OCI-LY1 (cell line): ENCODE measurements at regions not wholly inside any gene's neighbourhood (a gene's known extent, or its start where the extent isn't known, plus 50 kb on each side); places are given as distances from the start of the nearest gene placed in this dataset.
A peak's percentile ranks its signal among the peaks of the same experiment; 100 is the strongest.

Experiments
- H2AFZ ChIP-seq: fragments of 200-600 bp; sonication (generic), shearing (Covaris generic); 2 replicates; pipeline ENCODE4 v1.6.0; 2014; ENCODE audit warnings: antibody characterized with exemption, mild to moderate bottlenecking, low read length
- H3F3A ChIP-seq: fragments of 200-600 bp; sonication (generic), shearing (Covaris generic); 2 replicates; pipeline ENCODE4 v1.6.0; 2014; ENCODE audit warnings: mild to moderate bottlenecking, antibody characterized with exemption, low read length, moderate library complexity; ENCODE audit not compliant: insufficient read depth
- H3K27ac ChIP-seq: fragments of 200-600 bp; sonication (generic); 2 replicates; pipeline ENCODE4 v1.5.1; 2014; ENCODE audit warnings: low read length, mixed run types, mild to moderate bottlenecking, low read depth; ENCODE audit not compliant: poor library complexity, severe bottlenecking
- H3K27me3 ChIP-seq: fragments of 200-600 bp; sonication (generic); 2 replicates; pipeline ENCODE4 v1.6.0; 2014; ENCODE audit warnings: antibody characterized with exemption, mild to moderate bottlenecking, low read length, moderate library complexity; ENCODE audit not compliant: insufficient read depth
- H3K36me3 ChIP-seq: fragments of 200-600 bp; sonication (generic); 2 replicates; pipeline ENCODE4 v1.6.1; 2014; ENCODE audit warnings: mild to moderate bottlenecking, antibody characterized with exemption, low read length, moderate library complexity, mixed read lengths; ENCODE audit not compliant: insufficient read depth
- H3K4me1 ChIP-seq: fragments of 200-600 bp; sonication (generic); 2 replicates; pipeline ENCODE4 v1.5.1; 2014; ENCODE audit warnings: mild to moderate bottlenecking, low read length, moderate library complexity; ENCODE audit not compliant: insufficient read depth, severe bottlenecking
- H3K4me2 ChIP-seq: fragments of 200-600 bp; sonication (generic), shearing (Covaris generic); 2 replicates; pipeline ENCODE4 v1.6.1; 2014; ENCODE audit warnings: low read length
- H3K4me3 ChIP-seq: fragments of 200-600 bp; sonication (generic); 2 replicates; pipeline ENCODE4 v1.5.1; 2014; ENCODE audit warnings: low read length, low read depth, mild to moderate bottlenecking, mixed read lengths; ENCODE audit not compliant: poor library complexity, severe bottlenecking
- H3K79me2 ChIP-seq: fragments of 200-600 bp; shearing (Covaris generic); 2 replicates; pipeline ENCODE4 v1.6.1; 2016; ENCODE audit warnings: mixed run types, low read length, mixed read lengths; ENCODE audit not compliant: insufficient read depth
- H3K9ac ChIP-seq: fragments of 200-600 bp; sonication (generic), shearing (Covaris generic); 2 replicates; pipeline ENCODE4 v1.6.1; 2014; ENCODE audit warnings: mild to moderate bottlenecking, low read length, mixed read lengths
- H3K9me2 ChIP-seq: fragments of 200-600 bp; sonication (generic), shearing (Covaris generic); 2 replicates; pipeline ENCODE4 v1.6.1; 2014; ENCODE audit warnings: low read depth, mild to moderate bottlenecking, low read length, mixed read lengths
- H3K9me3 ChIP-seq: fragments of 200-600 bp; shearing (Covaris generic); 2 replicates; pipeline ENCODE4 v1.6.1; 2014; ENCODE audit warnings: low read length, mixed read lengths
- H4K20me1 ChIP-seq: fragments of 200-600 bp; sonication (generic), shearing (Covaris generic); 2 replicates; pipeline ENCODE4 v1.6.0; 2016; ENCODE audit warnings: mild to moderate bottlenecking, low read length; ENCODE audit not compliant: insufficient read depth
- EZH2 ChIP-seq: fragments of 200-600 bp; sonication (generic), shearing (Covaris generic); IDR thresholded peaks from 2 replicates; pipeline ENCODE4 v1.8.0; 2017; ENCODE audit warnings: borderline replicate concordance, mixed run types, mild to moderate bottlenecking, antibody characterized with exemption, low read length, moderate library complexity, mixed read lengths
- TF ChIP-seq, protein P1 (sequence below): fragments of 200-600 bp; sonication (generic), shearing (Covaris generic); IDR thresholded peaks from 2 replicates; pipeline ENCODE4 v1.5.1; 2017; ENCODE audit warnings: mild to moderate bottlenecking, antibody characterized with exemption, low read length, moderate library complexity, mixed read lengths

DNA sequence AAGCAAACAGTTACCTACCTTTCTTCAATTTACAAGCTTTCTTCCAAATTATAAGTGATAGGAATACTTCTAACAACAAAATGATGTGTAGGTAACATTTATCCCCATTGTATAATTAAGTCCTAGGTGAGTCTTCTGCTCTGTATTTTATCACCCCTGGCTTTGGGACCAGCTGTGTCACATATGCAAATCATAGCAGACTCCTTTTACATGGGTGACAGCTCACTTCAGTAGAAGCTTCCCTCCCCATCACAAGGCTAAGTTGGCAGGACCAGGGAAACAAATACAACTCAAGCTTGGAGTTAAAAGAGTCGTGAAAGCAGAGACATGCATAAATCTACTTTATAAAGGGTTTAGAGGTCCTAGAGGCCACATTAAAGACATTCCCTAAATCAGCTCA is 121.1 kb upstream of the RUNX1 start:
- Histone ChIP-seq H3K9me3 (0 out of 2 replicates have a peak, but pooled peaks cover 2% of the 10 kb centered on the region), H3K4me2 (peak overlapping the region; percentile 40; the same call in 1 of the 2 replicates), H4K20me1 (no peaks in the 10 kb centered on the region), H3K9ac (peak overlapping the region; percentile 3; the same call in 1 of the 2 replicates), H3K9me2 (no peaks in the 10 kb centered on the region), H3K27ac (peak overlapping the region; percentile 42), H3K36me3 (no peaks in the 10 kb centered on the region), H3K79me2 (no peaks in the 10 kb centered on the region), H3K27me3 (no peaks in the 10 kb centered on the region), H3K4me1 (peaks cover 29% of the 10 kb centered on the region), H2AFZ (no peak overlapping the region), H3F3A (no peaks in the 10 kb centered on the region), H3K4me3 (no peak overlapping the region)
- TF ChIP-seq, protein P1, sequence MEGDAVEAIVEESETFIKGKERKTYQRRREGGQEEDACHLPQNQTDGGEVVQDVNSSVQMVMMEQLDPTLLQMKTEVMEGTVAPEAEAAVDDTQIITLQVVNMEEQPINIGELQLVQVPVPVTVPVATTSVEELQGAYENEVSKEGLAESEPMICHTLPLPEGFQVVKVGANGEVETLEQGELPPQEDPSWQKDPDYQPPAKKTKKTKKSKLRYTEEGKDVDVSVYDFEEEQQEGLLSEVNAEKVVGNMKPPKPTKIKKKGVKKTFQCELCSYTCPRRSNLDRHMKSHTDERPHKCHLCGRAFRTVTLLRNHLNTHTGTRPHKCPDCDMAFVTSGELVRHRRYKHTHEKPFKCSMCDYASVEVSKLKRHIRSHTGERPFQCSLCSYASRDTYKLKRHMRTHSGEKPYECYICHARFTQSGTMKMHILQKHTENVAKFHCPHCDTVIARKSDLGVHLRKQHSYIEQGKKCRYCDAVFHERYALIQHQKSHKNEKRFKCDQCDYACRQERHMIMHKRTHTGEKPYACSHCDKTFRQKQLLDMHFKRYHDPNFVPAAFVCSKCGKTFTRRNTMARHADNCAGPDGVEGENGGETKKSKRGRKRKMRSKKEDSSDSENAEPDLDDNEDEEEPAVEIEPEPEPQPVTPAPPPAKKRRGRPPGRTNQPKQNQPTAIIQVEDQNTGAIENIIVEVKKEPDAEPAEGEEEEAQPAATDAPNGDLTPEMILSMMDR: no peak
- TF ChIP-seq EZH2: no peak

DNA sequence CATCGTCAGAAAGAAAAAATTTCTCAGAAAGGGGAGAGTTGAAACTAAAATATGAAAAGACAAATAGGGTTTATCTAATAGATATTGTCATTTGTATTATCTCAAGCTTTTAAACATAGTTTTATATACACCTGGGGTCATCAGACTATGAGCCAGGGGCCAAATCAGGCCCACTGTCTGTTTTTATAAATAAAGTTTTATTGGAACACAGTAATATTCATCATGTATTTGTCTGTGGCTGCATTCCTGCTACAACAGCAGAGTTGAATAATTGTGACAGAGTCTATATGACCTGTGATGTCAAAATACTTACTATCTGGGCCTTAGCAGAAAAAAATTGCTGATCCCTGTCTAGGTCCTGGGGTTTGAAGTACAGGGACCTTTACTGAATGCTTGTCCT is 120.5 kb upstream of the RUNX1 start:
- H3K4me3 ChIP-seq: no peak overlapping the region
- H2AFZ ChIP-seq: no peak overlapping the region
- H3K9me3 ChIP-seq: 0 out of 2 replicates have a peak, but pooled peaks cover 6% of the 10 kb centered on the region
- H3F3A ChIP-seq: no peaks in the 10 kb centered on the region
- H4K20me1 ChIP-seq: no peaks in the 10 kb centered on the region
- H3K36me3 ChIP-seq: no peaks in the 10 kb centered on the region
- peaks cover 29% of the 10 kb centered on the region for H3K4me1 ChIP-seq
- H3K4me2 ChIP-seq: no peak overlapping the region
- H3K9me2 ChIP-seq: no peaks in the 10 kb centered on the region
- H3K79me2 ChIP-seq: no peaks in the 10 kb centered on the region
- H3K27me3 ChIP-seq: no peaks in the 10 kb centered on the region
- no peak overlapping the region for H3K9ac ChIP-seq
- TF ChIP-seq, protein P1: no peak
- TF ChIP-seq EZH2: no peak
- peak overlapping the region; percentile 42 for H3K27ac ChIP-seq

DNA sequence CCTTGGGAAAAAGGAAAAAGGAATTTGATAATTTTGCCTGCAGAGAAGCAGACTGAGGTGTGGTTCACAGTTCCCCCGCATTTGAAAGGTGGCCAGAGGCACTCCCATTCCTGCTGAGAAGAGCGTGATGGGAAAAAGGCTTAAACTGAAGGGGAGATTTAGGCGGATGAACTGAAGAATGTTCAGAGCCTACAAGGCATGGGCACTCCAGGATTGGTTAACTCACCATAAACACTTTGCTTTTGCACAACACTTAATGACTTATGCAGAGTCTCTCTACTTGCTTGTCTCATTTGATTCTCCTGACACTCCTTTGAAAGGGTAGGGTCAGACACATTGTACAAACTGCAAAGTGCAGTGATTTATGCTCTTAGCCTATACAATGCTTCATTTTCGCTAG is 119.6 kb upstream of the RUNX1 start:
- Histone ChIP-seq H3K36me3 (no peaks in the 10 kb centered on the region), H3K9me2 (no peaks in the 10 kb centered on the region), H3K9ac (no peak overlapping the region), H2AFZ (no peak overlapping the region), H3K4me3 (no peak overlapping the region), H3K27ac (no peak overlapping the region), H3K4me1 (peaks cover 29% of the 10 kb centered on the region), H3K79me2 (no peaks in the 10 kb centered on the region), H3K27me3 (no peaks in the 10 kb centered on the region), H3K4me2 (no peak overlapping the region), H3K9me3 (0 out of 2 replicates have a peak, but pooled peaks cover 6% of the 10 kb centered on the region), H4K20me1 (no peaks in the 10 kb centered on the region), H3F3A (no peaks in the 10 kb centered on the region)
- TF ChIP-seq EZH2: no peak
- TF ChIP-seq, protein P1: no peak
